Right lung (tissue), 2 donors: ENCODE measurements at regions not wholly inside any gene's neighbourhood (a gene's known extent, or its start where the extent isn't known, plus 50 kb on each side); places are given as distances from the start of the nearest gene placed in this dataset.
"Not testable (repeated sequence)": the region's sequence is repeated elsewhere in the genome, so short reads cannot be mapped to it uniquely, and the experiment has no call there.

ENCODE experiments used
- DNase-seq, 2 donors: peaks; one replicate each; pipeline ENCODE4 v3.0.0-alpha.2; 2013

- DNase-seq, result no peak
Measured at GRCh38 chr4:84126061-84126787, 372.9 kb downstream of the NKX6-1 start.

GRCh38 chr4:84110040-84110439, 389.1 kb downstream of the NKX6-1 start:
- no peak for DNase-seq

- DNase-seq, result not testable (repeated sequence)
Measured at GRCh38 chr4:84101653-84102625, 397.2 kb downstream of the NKX6-1 start.

GRCh38 chr4:84100071-84100470, 399.0 kb downstream of the NKX6-1 start:
- no peak for DNase-seq

- DNase-seq, result no peak
Measured at GRCh38 chr4:84099599-84099998, 399.5 kb downstream of the NKX6-1 start.

GRCh38 chr4:84091266-84091665, 407.8 kb downstream of the NKX6-1 start:
- no peak for DNase-seq

GRCh38 chr4:84089652-84090437, 409.2 kb downstream of the NKX6-1 start:
- no peak for DNase-seq

GRCh38 chr4:84085986-84086385, 413.1 kb downstream of the NKX6-1 start:
- DNase-seq, result no peak

GRCh38 chr4:84070289-84070688, 428.8 kb downstream of the NKX6-1 start:
- no peak for DNase-seq

GRCh38 chr4:84063619-84064018, 435.5 kb downstream of the NKX6-1 start:
- no peak for DNase-seq

- no peak for DNase-seq
Measured at GRCh38 chr4:84058201-84058600, 440.9 kb downstream of the NKX6-1 start.

GRCh38 chr4:84051639-84052038, 447.5 kb downstream of the NKX6-1 start:
- DNase-seq, result no peak

- no peak for DNase-seq
Measured at GRCh38 chr4:84051089-84051488, 448.0 kb downstream of the NKX6-1 start.

- no peak for DNase-seq
Measured at GRCh38 chr4:84050015-84050414, 449.1 kb downstream of the NKX6-1 start.

- peak; percentile 51 to 61 for DNase-seq
Measured at GRCh38 chr4:84046551-84046950, 452.5 kb downstream of the NKX6-1 start.

GRCh38 chr4:84041426-84041825, 457.7 kb downstream of the NKX6-1 start:
- DNase-seq, result no peak

- DNase-seq, result no peak
Measured at GRCh38 chr4:84035568-84035967, 463.5 kb downstream of the NKX6-1 start.

GRCh38 chr4:84032372-84032771, 466.7 kb downstream of the NKX6-1 start:
- DNase-seq, result no peak

GRCh38 chr4:84031401-84031800, 467.7 kb downstream of the NKX6-1 start:
- DNase-seq, result no peak

- no peak for DNase-seq
Measured at GRCh38 chr4:84028340-84028739, 470.8 kb downstream of the NKX6-1 start.

- no peak for DNase-seq
Measured at GRCh38 chr4:84024405-84024804, 474.7 kb downstream of the NKX6-1 start.

- DNase-seq, result no peak
Measured at GRCh38 chr4:84022564-84022963, 476.5 kb downstream of the NKX6-1 start.
